Epithelial cell of prostate (primary cell): ENCODE measurements at regions not wholly inside any gene's neighbourhood (a gene's known extent, or its start where the extent isn't known, plus 50 kb on each side); places are given as distances from the start of the nearest gene placed in this dataset.

Source experiments
- DNase-seq: peaks from one replicate; pipeline ENCODE4 v3.0.0-alpha.2; 2011; ENCODE audit warnings: low read depth, low spot score
- H3K27ac ChIP-seq: fragments of 450-650 bp; 2 replicates; pipeline ENCODE4 v1.5.1; 2017; ENCODE audit warnings: mild to moderate bottlenecking

- no peak for DNase-seq
Measured at GRCh38 chr7:110061387-110061786, 1029.5 kb upstream of the LRRN3 start.

GRCh38 chr7:110065121-110065520 lies 1025.8 kb upstream of the LRRN3 start:
- H3K27ac ChIP-seq = no peak overlapping the region
- no peak for DNase-seq

More at GRCh38 chr7:110061387-110061786, 1029.5 kb upstream of the LRRN3 start:
- H3K27ac ChIP-seq = no peak overlapping the region

- H3K27ac ChIP-seq = no peak overlapping the region
- no peak for DNase-seq
Measured at GRCh38 chr7:110066843-110067242, 1024.1 kb upstream of the LRRN3 start.

GRCh38 chr7:110071192-110071591 lies 1019.7 kb upstream of the LRRN3 start:
- DNase-seq = no peak
- no peak overlapping the region for H3K27ac ChIP-seq

- H3K27ac ChIP-seq = no peak overlapping the region
- no peak for DNase-seq
Measured at GRCh38 chr7:110075450-110075849, 1015.5 kb upstream of the LRRN3 start.

GRCh38 chr7:110076194-110076593 lies 1014.7 kb upstream of the LRRN3 start:
- DNase-seq = no peak
- no peak overlapping the region for H3K27ac ChIP-seq

GRCh38 chr7:110084181-110084807 lies 1006.6 kb upstream of the LRRN3 start:
- no peak overlapping the region for H3K27ac ChIP-seq

GRCh38 chr7:110090110-110090820 lies 1000.7 kb upstream of the LRRN3 start:
- DNase-seq = no peak

More at GRCh38 chr7:110084181-110084807, 1006.6 kb upstream of the LRRN3 start:
- no peak for DNase-seq

GRCh38 chr7:110095372-110096052 lies 995.4 kb upstream of the LRRN3 start:
- DNase-seq = no peak
- H3K27ac ChIP-seq = no peak overlapping the region

More at GRCh38 chr7:110090110-110090820, 1000.7 kb upstream of the LRRN3 start:
- H3K27ac ChIP-seq = no peak overlapping the region

- H3K27ac ChIP-seq = no peak overlapping the region
- no peak for DNase-seq
Measured at GRCh38 chr7:110104243-110104642, 986.7 kb upstream of the LRRN3 start.

- no peak overlapping the region for H3K27ac ChIP-seq
- no peak for DNase-seq
Measured at GRCh38 chr7:110105307-110105706, 985.6 kb upstream of the LRRN3 start.

- H3K27ac ChIP-seq = no peak overlapping the region
Measured at GRCh38 chr7:110105840-110106239, 985.1 kb upstream of the LRRN3 start.

GRCh38 chr7:110119883-110120581 lies 970.9 kb upstream of the LRRN3 start:
- H3K27ac ChIP-seq = no peak overlapping the region
- peak; percentile 27 for DNase-seq

More at GRCh38 chr7:110105840-110106239, 985.1 kb upstream of the LRRN3 start:
- DNase-seq = peak; percentile 0

- no peak overlapping the region for H3K27ac ChIP-seq
- DNase-seq = no peak
Measured at GRCh38 chr7:110129159-110129558, 961.8 kb upstream of the LRRN3 start.

- no peak overlapping the region for H3K27ac ChIP-seq
Measured at GRCh38 chr7:110130669-110131068, 960.3 kb upstream of the LRRN3 start.

GRCh38 chr7:110131344-110131743 lies 959.6 kb upstream of the LRRN3 start:
- no peak overlapping the region for H3K27ac ChIP-seq
- no peak for DNase-seq

More at GRCh38 chr7:110130669-110131068, 960.3 kb upstream of the LRRN3 start:
- DNase-seq = no peak

GRCh38 chr7:110139056-110139455 lies 951.9 kb upstream of the LRRN3 start:
- H3K27ac ChIP-seq = no peak overlapping the region
- no peak for DNase-seq

- no peak for DNase-seq
Measured at GRCh38 chr7:110142939-110143526, 947.9 kb upstream of the LRRN3 start.

GRCh38 chr7:110144599-110144998 lies 946.3 kb upstream of the LRRN3 start:
- DNase-seq = no peak
- H3K27ac ChIP-seq = no peak overlapping the region

More at GRCh38 chr7:110142939-110143526, 947.9 kb upstream of the LRRN3 start:
- H3K27ac ChIP-seq = no peak overlapping the region

- no peak overlapping the region for H3K27ac ChIP-seq
- DNase-seq = no peak
Measured at GRCh38 chr7:110148054-110148453, 942.9 kb upstream of the LRRN3 start.
